ENCODE measurements at regions not wholly inside any gene's neighbourhood (a gene's known extent, or its start where the extent isn't known, plus 50 kb on each side); places are given as distances from the start of the nearest gene placed in this dataset.

GRCh38 chr11:25453471-25453870 lies 878.5 kb upstream of the ANO3 start (continued):
- no peak for TF ChIP-seq ZNF462 (CRISPR knock-in tag; IDR thresholded peaks at IDR 0.05)

GRCh38 chr11:25456211-25456610 lies 875.7 kb upstream of the ANO3 start:
- no peak overlapping the region for H3K27ac ChIP-seq (ENCODE audit: low read depth)
- H3K36me3 ChIP-seq (ENCODE audit: insufficient read depth) = no peaks in the 10 kb centered on the region
- no peaks in the 10 kb centered on the region for H3K9me3 Mint-ChIP-seq
- no peak overlapping the region for H3K4me3 Mint-ChIP-seq
- ATAC-seq (no peak), DNase-seq (ENCODE audit: low spot score) (no peak)
- H3F3A ChIP-seq (replicated peaks; ENCODE audit: low read depth) = no peaks in the 10 kb centered on the region
- H3K4me1 ChIP-seq (ENCODE audit: insufficient read depth) = no peaks in the 10 kb centered on the region
- H3K79me2 ChIP-seq (replicated peaks; ENCODE audit: insufficient read depth) = no peaks in the 10 kb centered on the region
- peaks cover 4% of the 10 kb centered on the region; the same call in 2 of the 3 replicates for H3K4me1 Mint-ChIP-seq
- H3K27me3 ChIP-seq (ENCODE audit: insufficient read depth) = no peaks in the 10 kb centered on the region
- H2AFZ ChIP-seq = no peak overlapping the region
- H3K4me2 ChIP-seq = no peak overlapping the region
- no peaks in the 10 kb centered on the region for H3K27me3 Mint-ChIP-seq (ENCODE audit: insufficient read depth, low read depth, poor library complexity)
- no peaks in the 10 kb centered on the region for H4K20me1 ChIP-seq (replicated peaks; ENCODE audit: insufficient read depth)
- no peak for TF ChIP-seq POLR2AphosphoS5 (IDR thresholded peaks at IDR 0.05; ENCODE audit: low read depth)
- TF ChIP-seq EZH2 (IDR thresholded peaks at IDR 0.05; ENCODE audit: low read depth, unreplicated experiment) = no peak
- no peak for TF ChIP-seq JUNB (IDR thresholded peaks at IDR 0.05; ENCODE audit: unreplicated experiment)
- no peak for TF ChIP-seq ZNF114 (CRISPR knock-in tag; IDR thresholded peaks at IDR 0.05)
- no peaks in the 10 kb centered on the region for H3K9me2 ChIP-seq (ENCODE audit: insufficient read depth)
- H3K36me3 Mint-ChIP-seq (ENCODE audit: low read depth) = no peaks in the 10 kb centered on the region; the same call in 2 of the 3 replicates
- no peak overlapping the region for H3K4me3 ChIP-seq
- H3K27ac Mint-ChIP-seq = peak overlapping the region; percentile 35; the same call in 1 of the 2 replicates

Measured in GM23338 (cell line).